Fibroblast of pulmonary artery (primary cell): ENCODE measurements at regions not wholly inside any gene's neighbourhood (a gene's known extent, or its start where the extent isn't known, plus 50 kb on each side); places are given as distances from the start of the nearest gene placed in this dataset.

Experiments used
- DNase-seq: peaks from one replicate; pipeline ENCODE4 v3.0.0-alpha.2; 2010; ENCODE audit warnings: low read depth
- H3K4me3 ChIP-seq: replicated peaks from 2 replicates; pipeline ENCODE4 v1.5.1; 2011; ENCODE audit warnings: low read depth, mild to moderate bottlenecking, control low read depth, low read length, moderate library complexity
- CTCF ChIP-seq: IDR thresholded peaks from 2 replicates; pipeline ENCODE4 v1.5.1; 2011; ENCODE audit warnings: mild to moderate bottlenecking, control low read depth, low read length, inconsistent platforms; ENCODE audit errors: missing control alignments

DNA sequence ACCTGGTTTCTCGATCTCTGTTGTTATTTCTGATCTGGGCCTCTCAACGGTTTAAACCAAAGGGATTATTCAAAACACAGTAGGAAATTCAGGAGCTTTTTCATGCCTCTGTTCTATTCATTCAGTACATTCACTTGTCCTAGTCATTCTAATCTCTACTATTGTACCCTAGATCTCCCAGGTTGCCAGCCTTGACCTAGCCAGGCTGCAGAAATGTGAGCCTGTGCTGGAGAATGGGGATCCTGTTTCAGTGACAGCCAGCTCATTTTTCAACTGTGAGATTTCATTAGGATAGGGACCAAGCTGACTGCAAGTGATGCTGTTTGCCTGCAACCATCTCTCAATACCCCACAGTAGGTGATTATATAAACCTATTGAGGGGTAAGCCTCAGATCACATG is 186.2 kb downstream of the CMPK2 start:
- TF ChIP-seq CTCF, result no peak
- no peak for DNase-seq
- H3K4me3 ChIP-seq, result no peak overlapping the region

GRCh38 chr2:6683516-6683915 is 182.2 kb downstream of the CMPK2 start:
- TF ChIP-seq CTCF, result no peak
- DNase-seq, result no peak
- no peak overlapping the region for H3K4me3 ChIP-seq

GRCh38 chr2:6685447-6685846 is 180.3 kb downstream of the CMPK2 start:
- no peak for DNase-seq
- no peak for TF ChIP-seq CTCF
- H3K4me3 ChIP-seq, result no peak overlapping the region

GRCh38 chr2:6692056-6692455 is 173.7 kb downstream of the CMPK2 start:
- no peak for DNase-seq
- TF ChIP-seq CTCF, result no peak
- no peak overlapping the region for H3K4me3 ChIP-seq

DNA sequence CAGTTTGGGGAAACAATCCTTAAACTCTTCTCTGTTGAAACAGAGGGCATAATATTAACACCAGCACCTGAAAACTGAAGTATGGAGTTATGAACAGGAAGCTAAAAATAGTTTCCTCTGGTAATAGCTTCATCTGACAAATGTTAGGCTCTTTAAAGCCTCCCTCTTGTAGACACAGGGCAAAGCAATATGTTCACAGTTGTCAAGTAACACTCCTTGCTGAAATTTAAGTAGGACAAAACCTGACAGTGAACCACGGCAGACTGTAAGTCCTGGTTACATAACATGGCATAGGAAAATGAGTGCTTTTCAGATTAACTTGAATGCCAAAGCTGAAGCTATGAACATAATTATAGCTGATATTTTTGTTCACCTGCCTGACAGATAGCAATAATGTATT is 172.9 kb downstream of the CMPK2 start:
- no peak overlapping the region for H3K4me3 ChIP-seq
- TF ChIP-seq CTCF, result no peak
- DNase-seq, result no peak

DNA sequence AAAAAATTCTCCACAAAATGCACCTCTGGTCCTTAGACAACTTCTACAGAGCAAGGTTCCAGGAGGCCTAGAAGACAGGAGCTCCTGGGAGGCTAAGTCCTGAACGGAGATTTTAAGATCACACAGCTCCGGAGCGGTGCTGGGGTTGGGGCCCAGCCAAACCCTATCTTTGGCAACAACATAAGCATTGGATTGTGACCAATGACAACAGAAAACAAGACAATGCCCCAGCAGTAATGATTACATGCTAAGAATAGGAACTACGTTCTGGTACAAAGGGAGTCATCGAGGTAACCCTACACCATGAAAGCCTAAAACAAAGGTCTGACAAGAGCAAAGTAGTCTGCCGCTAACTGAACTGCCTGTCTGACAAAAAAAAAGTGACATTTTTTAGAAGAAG is 171.2 kb downstream of the CMPK2 start:
- no peak for DNase-seq

GRCh38 chr2:6700335-6700734 is 165.4 kb downstream of the CMPK2 start:
- DNase-seq, result no peak
- TF ChIP-seq CTCF, result no peak
- no peak overlapping the region for H3K4me3 ChIP-seq

More for the DNA sequence above, 171.2 kb downstream of the CMPK2 start:
- H3K4me3 ChIP-seq, result no peak overlapping the region
- TF ChIP-seq CTCF, result no peak
